ENCODE measurements at regions not wholly inside any gene's neighbourhood (a gene's known extent, or its start where the extent isn't known, plus 50 kb on each side); places are given as distances from the start of the nearest gene placed in this dataset.

- TF ChIP-seq, protein P1, sequence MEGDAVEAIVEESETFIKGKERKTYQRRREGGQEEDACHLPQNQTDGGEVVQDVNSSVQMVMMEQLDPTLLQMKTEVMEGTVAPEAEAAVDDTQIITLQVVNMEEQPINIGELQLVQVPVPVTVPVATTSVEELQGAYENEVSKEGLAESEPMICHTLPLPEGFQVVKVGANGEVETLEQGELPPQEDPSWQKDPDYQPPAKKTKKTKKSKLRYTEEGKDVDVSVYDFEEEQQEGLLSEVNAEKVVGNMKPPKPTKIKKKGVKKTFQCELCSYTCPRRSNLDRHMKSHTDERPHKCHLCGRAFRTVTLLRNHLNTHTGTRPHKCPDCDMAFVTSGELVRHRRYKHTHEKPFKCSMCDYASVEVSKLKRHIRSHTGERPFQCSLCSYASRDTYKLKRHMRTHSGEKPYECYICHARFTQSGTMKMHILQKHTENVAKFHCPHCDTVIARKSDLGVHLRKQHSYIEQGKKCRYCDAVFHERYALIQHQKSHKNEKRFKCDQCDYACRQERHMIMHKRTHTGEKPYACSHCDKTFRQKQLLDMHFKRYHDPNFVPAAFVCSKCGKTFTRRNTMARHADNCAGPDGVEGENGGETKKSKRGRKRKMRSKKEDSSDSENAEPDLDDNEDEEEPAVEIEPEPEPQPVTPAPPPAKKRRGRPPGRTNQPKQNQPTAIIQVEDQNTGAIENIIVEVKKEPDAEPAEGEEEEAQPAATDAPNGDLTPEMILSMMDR (IDR thresholded peaks at IDR 0.05; ENCODE audit: insufficient read depth, low read length, poor library complexity, severe bottlenecking): no peak
Measured at GRCh38 chr5:118033686-118034338, 954.5 kb downstream of the DTWD2 start.

GRCh38 chr5:118029807-118030206, 958.5 kb downstream of the DTWD2 start:
- Histone ChIP-seq H3K36me3 (ENCODE audit: control insufficient read depth, insufficient read depth, low read length) (no peaks in the 10 kb centered on the region), H3K4me3 (replicated peaks; ENCODE audit: low read depth, low read length) (no peak overlapping the region), H3K27me3 (replicated peaks; ENCODE audit: control insufficient read depth, insufficient read depth, low read length) (no peaks in the 10 kb centered on the region)
- TF ChIP-seq, protein P1 (IDR thresholded peaks at IDR 0.05; ENCODE audit: insufficient read depth, low read length, poor library complexity, severe bottlenecking): no peak
- DNase-seq (ENCODE audit: extremely low read depth, insufficient read length): no peak

More at GRCh38 chr5:118033686-118034338, 954.5 kb downstream of the DTWD2 start:
- Histone ChIP-seq H3K4me3 (replicated peaks; ENCODE audit: low read depth, low read length) (no peak overlapping the region), H3K27me3 (replicated peaks; ENCODE audit: control insufficient read depth, insufficient read depth, low read length) (no peaks in the 10 kb centered on the region), H3K36me3 (ENCODE audit: control insufficient read depth, insufficient read depth, low read length) (no peaks in the 10 kb centered on the region)
- no peak for DNase-seq (ENCODE audit: extremely low read depth, insufficient read length)

DNA sequence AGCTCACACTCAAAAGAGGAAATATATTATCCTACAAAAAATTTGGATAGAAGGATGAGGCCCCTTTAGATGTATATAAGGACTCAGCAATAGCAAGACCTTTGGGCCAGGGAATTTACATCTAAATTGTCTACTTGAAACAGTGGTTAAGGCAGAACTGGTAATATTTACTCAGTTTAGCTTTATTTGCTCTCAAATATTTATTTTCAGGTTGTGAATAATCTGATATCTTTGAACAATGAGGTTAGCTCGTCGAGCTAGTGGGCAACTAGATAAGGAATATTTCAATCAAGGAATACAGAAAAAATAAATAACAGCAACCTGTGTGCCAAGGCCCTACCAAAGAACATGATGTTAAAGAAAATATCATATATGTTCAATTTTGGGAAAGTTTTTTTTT, 966.3 kb downstream of the DTWD2 start:
- DNase-seq (ENCODE audit: extremely low read depth, insufficient read length): no peak
- TF ChIP-seq, protein P1 (IDR thresholded peaks at IDR 0.05; ENCODE audit: insufficient read depth, low read length, poor library complexity, severe bottlenecking): no peak
- Histone ChIP-seq H3K27me3 (replicated peaks; ENCODE audit: control insufficient read depth, insufficient read depth, low read length) (no peaks in the 10 kb centered on the region), H3K4me3 (replicated peaks; ENCODE audit: low read depth, low read length) (no peak overlapping the region), H3K36me3 (ENCODE audit: control insufficient read depth, insufficient read depth, low read length) (no peaks in the 10 kb centered on the region)

DNA sequence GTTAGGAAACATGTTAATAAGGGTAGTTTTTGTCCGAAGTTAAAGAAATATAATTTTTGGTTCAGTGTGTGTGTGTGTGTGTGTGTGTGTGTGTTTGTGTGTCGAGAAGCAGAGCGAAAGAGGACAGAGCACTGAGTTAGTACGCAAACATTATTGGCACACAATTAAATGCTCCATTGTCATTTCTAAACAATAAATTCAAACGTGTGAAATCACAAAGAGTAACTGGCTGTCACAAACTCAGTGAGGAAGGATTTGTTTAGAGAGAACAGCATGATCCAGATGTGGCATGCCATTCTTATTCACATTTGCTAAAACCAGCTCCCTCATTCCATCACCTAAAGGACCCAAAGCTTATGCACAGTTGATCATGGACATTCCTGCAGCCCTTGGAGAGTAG, 970.8 kb downstream of the DTWD2 start:
- TF ChIP-seq, protein P1 (IDR thresholded peaks at IDR 0.05; ENCODE audit: insufficient read depth, low read length, poor library complexity, severe bottlenecking): no peak
- Histone ChIP-seq H3K36me3 (ENCODE audit: control insufficient read depth, insufficient read depth, low read length) (no peaks in the 10 kb centered on the region), H3K27me3 (replicated peaks; ENCODE audit: control insufficient read depth, insufficient read depth, low read length) (no peaks in the 10 kb centered on the region), H3K4me3 (replicated peaks; ENCODE audit: low read depth, low read length) (no peak overlapping the region)
- no peak for DNase-seq (ENCODE audit: extremely low read depth, insufficient read length)

DNA sequence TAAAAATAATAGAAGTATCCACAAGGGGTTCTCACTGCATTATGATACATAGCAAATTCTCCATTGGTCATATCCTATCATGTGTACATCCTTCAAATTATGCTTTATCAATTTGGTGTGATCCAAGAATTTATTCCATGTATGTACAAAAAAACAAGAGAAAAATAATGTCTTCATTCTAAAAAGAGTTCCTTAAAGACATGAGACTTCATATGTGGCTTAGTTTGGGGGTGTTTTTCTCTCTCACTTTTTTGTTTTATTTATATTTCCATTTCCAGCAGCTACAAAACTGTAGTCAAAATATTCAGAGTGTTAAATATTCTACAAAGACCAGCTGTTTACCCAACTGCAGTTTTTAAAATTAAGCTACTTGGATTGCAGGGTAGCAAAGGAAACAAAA, 972.0 kb downstream of the DTWD2 start:
- H3K36me3 ChIP-seq (ENCODE audit: control insufficient read depth, insufficient read depth, low read length): no peaks in the 10 kb centered on the region
- H3K27me3 ChIP-seq (replicated peaks; ENCODE audit: control insufficient read depth, insufficient read depth, low read length): no peaks in the 10 kb centered on the region
- H3K4me3 ChIP-seq (replicated peaks; ENCODE audit: low read depth, low read length): no peak overlapping the region
- TF ChIP-seq, protein P1 (IDR thresholded peaks at IDR 0.05; ENCODE audit: insufficient read depth, low read length, poor library complexity, severe bottlenecking): no peak
- DNase-seq (ENCODE audit: extremely low read depth, insufficient read length): no peak

GRCh38 chr5:118015511-118015910, 972.8 kb downstream of the DTWD2 start:
- no peak overlapping the region for H3K4me3 ChIP-seq (replicated peaks; ENCODE audit: low read depth, low read length)
- no peak for DNase-seq (ENCODE audit: extremely low read depth, insufficient read length)
- no peaks in the 10 kb centered on the region for H3K27me3 ChIP-seq (replicated peaks; ENCODE audit: control insufficient read depth, insufficient read depth, low read length)
- H3K36me3 ChIP-seq (ENCODE audit: control insufficient read depth, insufficient read depth, low read length): no peaks in the 10 kb centered on the region
- TF ChIP-seq, protein P1 (IDR thresholded peaks at IDR 0.05; ENCODE audit: insufficient read depth, low read length, poor library complexity, severe bottlenecking): no peak

Measured in GM06990 (cell line).